Colonic mucosa (tissue), 4 donors: ENCODE measurements at regions not wholly inside any gene's neighbourhood (a gene's known extent, or its start where the extent isn't known, plus 50 kb on each side); places are given as distances from the start of the nearest gene placed in this dataset.

Experiments
- DNase-seq: peaks from one replicate; pipeline ENCODE4 v3.0.0-alpha.2; 2020
- H3K27ac ChIP-seq: fragments of 200-600 bp; one replicate; pipeline ENCODE4 v1.8.0; 2021
- H3K27me3 ChIP-seq: fragments of 200-600 bp; one replicate; pipeline ENCODE4 v1.8.0; 2021
- H3K36me3 ChIP-seq: fragments of 200-600 bp; one replicate; pipeline ENCODE4 v1.8.0; 2021
- H3K4me1 ChIP-seq: fragments of 200-600 bp; one replicate; pipeline ENCODE4 v1.8.0; 2021; ENCODE audit warnings: mild to moderate bottlenecking
- H3K4me3 ChIP-seq: fragments of 200-600 bp; one replicate; pipeline ENCODE4 v1.8.0; 2021
- H3K9ac ChIP-seq, 2 donors: one replicate each; pipeline ENCODE4 v1.7.0; 2013; ENCODE audit warnings: control low read depth in 2 of 2, low read depth in 2 of 2, low read length in 2 of 2
- H3K9me3 ChIP-seq: fragments of 200-600 bp; one replicate; pipeline ENCODE4 v1.8.0; 2021
- intact Hi-C: fragments of 100-400 bp; cut with DNase I; formaldehyde crosslinking; loops from one replicate; pipeline ENCODE4 v1.14.1; 2022
- TF ChIP-seq, protein P1 (sequence below): fragments of 200-600 bp; IDR thresholded peaks from one replicate; pipeline ENCODE4 v1.8.0; 2022; ENCODE audit warnings: antibody characterized with exemption, mild to moderate bottlenecking
- donor health status: healthy.
- donor health status: DM: no; HTN: no; CAD: no.
- donor health status: DM: no; HTN: no; CAD: no.

DNA sequence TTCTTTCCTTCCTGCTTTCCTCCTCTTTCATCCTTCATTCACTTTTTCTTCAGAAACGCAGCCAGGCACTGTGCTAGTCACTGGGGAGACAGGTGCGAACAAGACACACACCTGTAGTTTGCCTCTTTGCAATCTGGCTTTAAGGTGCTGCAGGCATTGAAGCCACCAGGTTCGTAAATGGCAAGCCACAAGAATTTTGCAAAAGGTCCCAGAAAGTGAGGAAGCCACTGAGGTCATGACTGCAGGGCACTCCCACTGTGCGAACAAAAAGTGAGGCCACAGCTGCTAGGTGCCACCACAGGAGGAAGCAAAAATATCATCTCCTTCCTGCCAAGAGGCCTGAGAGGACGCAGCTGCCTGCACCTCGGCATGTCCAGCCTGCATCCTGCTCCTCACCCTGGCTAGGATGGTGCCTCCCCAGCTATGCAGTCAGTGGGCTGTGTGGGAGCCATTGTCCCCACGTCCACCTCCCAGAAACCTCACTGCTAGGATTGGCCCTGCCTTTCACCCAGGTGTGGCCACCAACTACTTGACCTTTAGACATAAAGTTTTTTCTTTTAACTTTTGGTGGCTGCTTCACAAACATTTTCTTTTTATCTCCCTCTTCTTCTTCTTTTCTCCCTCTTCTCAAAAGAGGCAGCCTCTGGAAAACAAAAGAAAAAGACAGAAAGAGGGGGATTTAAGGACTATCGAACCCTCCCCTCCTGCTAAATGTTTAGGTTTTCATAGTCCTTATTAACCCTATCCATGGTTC, 230.8 kb downstream of the BCAS1 start:
- Histone ChIP-seq H3K4me3 (no peak overlapping the region), H3K27ac (peak overlapping the region; percentile 85), H3K27me3 (no peaks in the 10 kb centered on the region), H3K9ac (peak overlapping the region in 1 of 2 donors; percentile 77), H3K9me3 (no peaks in the 10 kb centered on the region), H3K4me1 (peaks cover 9% of the 10 kb centered on the region), H3K36me3 (no peaks in the 10 kb centered on the region)
- DNase-seq: peak; percentile 68
- TF ChIP-seq, protein P1, sequence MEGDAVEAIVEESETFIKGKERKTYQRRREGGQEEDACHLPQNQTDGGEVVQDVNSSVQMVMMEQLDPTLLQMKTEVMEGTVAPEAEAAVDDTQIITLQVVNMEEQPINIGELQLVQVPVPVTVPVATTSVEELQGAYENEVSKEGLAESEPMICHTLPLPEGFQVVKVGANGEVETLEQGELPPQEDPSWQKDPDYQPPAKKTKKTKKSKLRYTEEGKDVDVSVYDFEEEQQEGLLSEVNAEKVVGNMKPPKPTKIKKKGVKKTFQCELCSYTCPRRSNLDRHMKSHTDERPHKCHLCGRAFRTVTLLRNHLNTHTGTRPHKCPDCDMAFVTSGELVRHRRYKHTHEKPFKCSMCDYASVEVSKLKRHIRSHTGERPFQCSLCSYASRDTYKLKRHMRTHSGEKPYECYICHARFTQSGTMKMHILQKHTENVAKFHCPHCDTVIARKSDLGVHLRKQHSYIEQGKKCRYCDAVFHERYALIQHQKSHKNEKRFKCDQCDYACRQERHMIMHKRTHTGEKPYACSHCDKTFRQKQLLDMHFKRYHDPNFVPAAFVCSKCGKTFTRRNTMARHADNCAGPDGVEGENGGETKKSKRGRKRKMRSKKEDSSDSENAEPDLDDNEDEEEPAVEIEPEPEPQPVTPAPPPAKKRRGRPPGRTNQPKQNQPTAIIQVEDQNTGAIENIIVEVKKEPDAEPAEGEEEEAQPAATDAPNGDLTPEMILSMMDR: no peak
- intact Hi-C loops: no loop called here

DNA sequence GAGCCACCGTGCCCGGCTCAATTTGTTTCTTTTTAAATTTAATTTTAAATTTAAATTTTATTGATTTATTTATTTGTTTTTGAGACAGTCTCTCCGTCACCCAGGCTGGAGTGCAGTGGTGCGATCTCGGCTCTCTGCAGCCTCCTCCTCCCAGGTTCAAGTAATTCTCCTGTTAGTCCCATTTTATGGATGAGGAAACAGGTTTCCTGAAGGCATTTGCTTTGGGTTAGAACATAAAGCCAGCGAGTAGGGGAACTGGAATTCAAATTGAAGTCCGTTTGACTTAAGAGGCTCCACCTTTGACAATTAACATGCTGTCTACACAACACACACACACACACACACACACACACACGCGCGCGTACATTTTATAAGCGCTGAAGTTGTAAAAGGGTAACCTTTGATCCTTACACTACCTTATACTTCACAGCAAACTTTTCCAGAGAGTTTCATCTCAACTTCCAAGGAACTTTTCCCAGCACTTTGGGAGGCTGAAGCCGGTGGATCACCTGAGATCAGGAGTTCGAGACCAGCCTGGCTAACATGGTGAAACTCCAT, 232.0 kb downstream of the BCAS1 start:
- Histone ChIP-seq H3K9me3 (no peaks in the 10 kb centered on the region), H3K27me3 (no peaks in the 10 kb centered on the region), H3K27ac (peak overlapping the region; percentile 85), H3K4me3 (no peak overlapping the region), H3K4me1 (peaks cover 9% of the 10 kb centered on the region), H3K36me3 (no peaks in the 10 kb centered on the region), H3K9ac (no peak overlapping the region)
- DNase-seq: peak; percentile 89
- intact Hi-C loops: no loop called here
- TF ChIP-seq, protein P1: no peak

DNA sequence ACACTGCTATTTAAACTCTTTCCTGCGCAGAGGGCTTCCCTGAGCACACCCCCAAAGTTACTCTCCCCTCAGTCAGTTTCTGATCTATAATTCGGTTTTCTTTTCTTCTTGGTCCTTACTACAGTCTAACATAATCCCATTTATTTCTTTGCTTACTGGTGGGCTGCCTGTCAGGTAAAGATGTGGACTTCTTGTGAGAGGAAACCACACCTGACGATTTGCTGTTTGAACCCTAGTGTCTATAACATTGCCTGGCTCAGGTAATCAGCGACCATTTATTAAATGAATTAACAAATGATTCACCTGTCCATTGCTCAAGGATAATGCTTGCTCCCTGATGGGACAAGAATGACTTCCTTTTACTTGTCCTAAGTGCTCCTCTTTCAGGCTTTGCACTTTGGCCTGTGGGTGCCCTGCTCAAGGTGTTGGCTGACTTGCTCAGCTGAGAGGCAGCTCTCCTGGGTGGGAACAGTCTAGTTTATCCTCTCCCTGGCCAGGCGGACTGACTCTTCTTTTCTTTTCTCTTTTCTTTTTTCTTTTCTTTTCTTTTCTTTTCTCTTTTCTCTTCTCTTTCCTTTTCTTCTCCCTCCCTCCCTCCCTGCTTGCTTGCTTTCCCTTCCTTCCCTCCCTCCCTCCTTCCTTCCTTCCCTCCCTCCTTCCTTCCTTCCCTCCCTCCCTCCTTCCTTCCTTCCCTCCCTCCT, 233.1 kb downstream of the BCAS1 start:
- peak overlapping the region; percentile 85 for H3K27ac ChIP-seq
- H3K27me3 ChIP-seq: no peaks in the 10 kb centered on the region
- H3K9me3 ChIP-seq: no peaks in the 10 kb centered on the region
- intact Hi-C loops: no loop called here
- H3K4me3 ChIP-seq: no peak overlapping the region
- peak overlapping the region in 1 of 2 donors; percentile 53 for H3K9ac ChIP-seq
- TF ChIP-seq, protein P1: no peak
- H3K36me3 ChIP-seq: no peaks in the 10 kb centered on the region
- DNase-seq: peak; percentile 85
- peaks cover 9% of the 10 kb centered on the region for H3K4me1 ChIP-seq

DNA sequence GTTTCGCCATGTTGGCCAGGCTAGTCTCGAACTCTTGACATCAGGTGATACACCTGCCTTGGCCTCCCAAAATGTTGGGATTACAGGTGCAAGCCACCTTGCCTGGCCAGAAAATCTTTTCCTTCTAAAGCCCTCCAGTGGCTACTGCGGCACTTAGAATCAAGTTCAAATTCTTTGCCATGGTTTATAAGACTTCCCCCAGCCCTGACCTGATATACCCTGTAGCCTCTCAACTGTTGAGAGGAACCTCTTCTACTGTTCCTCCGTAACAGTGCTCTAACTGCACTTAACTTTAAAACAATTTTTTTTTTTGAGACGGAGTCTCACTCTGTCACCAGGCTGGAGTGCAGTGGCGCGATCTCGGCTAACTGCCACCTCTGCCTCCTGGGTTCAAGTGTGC, 235.6 kb downstream of the BCAS1 start:
- Histone ChIP-seq H3K36me3 (no peaks in the 10 kb centered on the region), H3K9ac (no peak overlapping the region), H3K27ac (no peak overlapping the region), H3K4me3 (no peak overlapping the region), H3K27me3 (no peaks in the 10 kb centered on the region), H3K9me3 (no peaks in the 10 kb centered on the region), H3K4me1 (peaks cover 4% of the 10 kb centered on the region)
- no peak for DNase-seq
- intact Hi-C loops: no loop called here
- TF ChIP-seq, protein P1: no peak

DNA sequence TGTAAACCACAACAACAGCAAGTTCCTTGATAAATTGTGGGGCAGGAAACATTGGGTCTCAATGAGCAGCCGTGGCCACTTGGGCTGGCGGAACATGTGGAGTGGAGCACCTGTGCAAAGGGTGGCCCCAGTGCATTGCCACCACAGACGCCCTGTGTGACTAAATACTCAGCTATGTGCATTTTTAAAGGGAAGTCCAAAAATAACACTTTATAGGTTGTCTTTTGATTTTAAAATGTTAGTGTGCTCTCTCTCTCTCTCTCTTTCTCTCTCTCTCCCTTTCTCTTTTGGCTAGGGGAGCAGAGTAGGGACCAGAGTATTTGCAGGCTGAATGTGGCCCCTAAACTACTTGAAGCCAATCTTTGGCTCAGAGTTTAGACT, 236.3 kb downstream of the BCAS1 start:
- no peak overlapping the region for H3K4me3 ChIP-seq
- H3K9me3 ChIP-seq: no peaks in the 10 kb centered on the region
- TF ChIP-seq, protein P1: no peak
- intact Hi-C loops: no loop called here
- DNase-seq: no peak
- no peaks in the 10 kb centered on the region for H3K27me3 ChIP-seq
- H3K4me1 ChIP-seq: no peaks in the 10 kb centered on the region
- no peak overlapping the region for H3K9ac ChIP-seq
- H3K36me3 ChIP-seq: no peaks in the 10 kb centered on the region
- H3K27ac ChIP-seq: no peak overlapping the region
